Type B pancreatic cell (in vitro differentiated cells): ENCODE measurements at regions not wholly inside any gene's neighbourhood (a gene's known extent, or its start where the extent isn't known, plus 50 kb on each side); places are given as distances from the start of the nearest gene placed in this dataset.

Experiments
- DNase-seq: peaks from one replicate; pipeline ENCODE4 v3.0.0; 2021; ENCODE audit warnings: mixed read lengths; ENCODE audit not compliant: unreplicated experiment; ENCODE audit errors: extremely low spot score
- H3K27ac Mint-ChIP-seq: 2 replicates; pipeline ENCODE4 v1.8.0; 2021; ENCODE audit warnings: mild to moderate bottlenecking, mixed read lengths
- H3K27me3 Mint-ChIP-seq: 2 replicates; pipeline ENCODE4 v1.8.0; 2021; ENCODE audit warnings: mixed read lengths
- H3K36me3 Mint-ChIP-seq: 2 replicates; pipeline ENCODE4 v1.8.0; 2021; ENCODE audit warnings: mixed read lengths
- H3K4me1 Mint-ChIP-seq: one replicate; pipeline ENCODE4 v1.8.0; 2021; ENCODE audit warnings: mixed read lengths; ENCODE audit not compliant: unreplicated experiment
- H3K4me3 Mint-ChIP-seq: 2 replicates; pipeline ENCODE4 v1.8.0; 2021; ENCODE audit warnings: mild to moderate bottlenecking, mixed read lengths
- H3K9me3 Mint-ChIP-seq: 2 replicates; pipeline ENCODE4 v1.8.0; 2021; ENCODE audit warnings: mixed read lengths
- CTCF ChIP-seq: fragments of 200-600 bp; sonication (generic); conservative IDR thresholded peaks from 2 replicates; pipeline ENCODE4 v1.5.0; 2021; ENCODE audit warnings: antibody characterized with exemption, mild to moderate bottlenecking

GRCh38 chr1:38111589-38111988 is 65.0 kb upstream of the POU3F1 start:
- no peaks in the 10 kb centered on the region for H3K36me3 Mint-ChIP-seq
- TF ChIP-seq CTCF = no peak
- H3K4me3 Mint-ChIP-seq = no peak overlapping the region
- no peaks in the 10 kb centered on the region for H3K4me1 Mint-ChIP-seq
- H3K27ac Mint-ChIP-seq = no peak overlapping the region
- H3K9me3 Mint-ChIP-seq = peaks cover 3% of the 10 kb centered on the region
- peaks cover 10% of the 10 kb centered on the region for H3K27me3 Mint-ChIP-seq
- no peak for DNase-seq

GRCh38 chr1:38105267-38105666 is 58.7 kb upstream of the POU3F1 start:
- DNase-seq = no peak
- Mint-ChIP-seq H3K27ac (no peak overlapping the region), H3K36me3 (no peaks in the 10 kb centered on the region), H3K27me3 (peaks cover 10% of the 10 kb centered on the region), H3K9me3 (peaks cover 2% of the 10 kb centered on the region), H3K4me3 (no peak overlapping the region), H3K4me1 (no peaks in the 10 kb centered on the region)
- TF ChIP-seq CTCF = no peak

- H3K4me1 Mint-ChIP-seq = no peaks in the 10 kb centered on the region
- H3K4me3 Mint-ChIP-seq = no peak overlapping the region
- no peak for DNase-seq
- H3K36me3 Mint-ChIP-seq = no peaks in the 10 kb centered on the region
- no peaks in the 10 kb centered on the region for H3K9me3 Mint-ChIP-seq
- no peak for TF ChIP-seq CTCF
- no peak overlapping the region for H3K27ac Mint-ChIP-seq
- H3K27me3 Mint-ChIP-seq = peaks cover 15% of the 10 kb centered on the region
These were observed 56.0 kb upstream of the POU3F1 start for GRCh38 chr1:38102636-38103035.

GRCh38 chr1:38101037-38101785 is 54.6 kb upstream of the POU3F1 start:
- no peak for DNase-seq
- Mint-ChIP-seq H3K4me3 (no peak overlapping the region), H3K9me3 (no peaks in the 10 kb centered on the region), H3K27ac (no peak overlapping the region), H3K36me3 (no peaks in the 10 kb centered on the region), H3K4me1 (no peaks in the 10 kb centered on the region), H3K27me3 (peaks cover 22% of the 10 kb centered on the region)
- TF ChIP-seq CTCF = no peak

GRCh38 chr1:38098101-38098847 is 51.7 kb upstream of the POU3F1 start:
- H3K9me3 Mint-ChIP-seq = no peaks in the 10 kb centered on the region
- no peak overlapping the region for H3K27ac Mint-ChIP-seq
- TF ChIP-seq CTCF = no peak
- H3K4me3 Mint-ChIP-seq = no peak overlapping the region
- DNase-seq = no peak
- peaks cover 19% of the 10 kb centered on the region for H3K4me1 Mint-ChIP-seq
- H3K36me3 Mint-ChIP-seq = no peaks in the 10 kb centered on the region
- peaks cover 27% of the 10 kb centered on the region for H3K27me3 Mint-ChIP-seq
